ENCODE measurements at regions not wholly inside any gene's neighbourhood (a gene's known extent, or its start where the extent isn't known, plus 50 kb on each side); places are given as distances from the start of the nearest gene placed in this dataset.
"Not testable (repeated sequence)": the region's sequence is repeated elsewhere in the genome, so short reads cannot be mapped to it uniquely, and the experiment has no call there.

- H3K27me3 ChIP-seq (ENCODE audit: control insufficient read depth, insufficient read depth, low read length); H3K4me1 ChIP-seq (ENCODE audit: control insufficient read depth, insufficient read depth, low read length); H3K9ac ChIP-seq (ENCODE audit: low read length); H3K4me3 ChIP-seq (ENCODE audit: low read depth, low read length); H3K36me3 ChIP-seq (ENCODE audit: control insufficient read depth, insufficient read depth, low read length); H3K27ac ChIP-seq (ENCODE audit: low read depth, low read length); H3K9me3 ChIP-seq (ENCODE audit: control insufficient read depth, insufficient read depth, low read depth, low read length): not testable (repeated sequence)
Observed at GRCh38 chr2:95654897-95655296, 63.1 kb downstream of the TRIM43 start.

GRCh38 chr2:95656553-95656952 lies 64.8 kb downstream of the TRIM43 start:
- H3K4me1 ChIP-seq (ENCODE audit: control insufficient read depth, insufficient read depth, low read length); H3K9ac ChIP-seq (ENCODE audit: low read length); H3K9me3 ChIP-seq (ENCODE audit: control insufficient read depth, insufficient read depth, low read depth, low read length); H3K27me3 ChIP-seq (ENCODE audit: control insufficient read depth, insufficient read depth, low read length); H3K27ac ChIP-seq (ENCODE audit: low read depth, low read length); H3K36me3 ChIP-seq (ENCODE audit: control insufficient read depth, insufficient read depth, low read length); H3K4me3 ChIP-seq (ENCODE audit: low read depth, low read length): not testable (repeated sequence)

GRCh38 chr2:95657937-95658336 lies 66.1 kb downstream of the TRIM43 start:
- H3K9ac ChIP-seq (ENCODE audit: low read length); H3K4me1 ChIP-seq (ENCODE audit: control insufficient read depth, insufficient read depth, low read length); H3K27me3 ChIP-seq (ENCODE audit: control insufficient read depth, insufficient read depth, low read length); H3K27ac ChIP-seq (ENCODE audit: low read depth, low read length); H3K9me3 ChIP-seq (ENCODE audit: control insufficient read depth, insufficient read depth, low read depth, low read length); H3K36me3 ChIP-seq (ENCODE audit: control insufficient read depth, insufficient read depth, low read length); H3K4me3 ChIP-seq (ENCODE audit: low read depth, low read length): not testable (repeated sequence)

- not testable (repeated sequence) for H3K27ac ChIP-seq (ENCODE audit: low read depth, low read length); H3K9ac ChIP-seq (ENCODE audit: low read length); H3K4me1 ChIP-seq (ENCODE audit: control insufficient read depth, insufficient read depth, low read length); H3K27me3 ChIP-seq (ENCODE audit: control insufficient read depth, insufficient read depth, low read length); H3K36me3 ChIP-seq (ENCODE audit: control insufficient read depth, insufficient read depth, low read length); H3K4me3 ChIP-seq (ENCODE audit: low read depth, low read length); H3K9me3 ChIP-seq (ENCODE audit: control insufficient read depth, insufficient read depth, low read depth, low read length)
Observed at GRCh38 chr2:95660766-95661562, 69.2 kb downstream of the TRIM43 start.

GRCh38 chr2:95663471-95664441 lies 72.0 kb downstream of the TRIM43 start:
- not testable (repeated sequence) for H3K4me3 ChIP-seq (ENCODE audit: low read depth, low read length)

GRCh38 chr2:95666636-95667035 lies 74.8 kb downstream of the TRIM43 start:
- not testable (repeated sequence) for H3K9ac ChIP-seq (ENCODE audit: low read length); H3K4me1 ChIP-seq (ENCODE audit: control insufficient read depth, insufficient read depth, low read length); H3K27me3 ChIP-seq (ENCODE audit: control insufficient read depth, insufficient read depth, low read length); H3K27ac ChIP-seq (ENCODE audit: low read depth, low read length); H3K9me3 ChIP-seq (ENCODE audit: control insufficient read depth, insufficient read depth, low read depth, low read length); H3K4me3 ChIP-seq (ENCODE audit: low read depth, low read length); H3K36me3 ChIP-seq (ENCODE audit: control insufficient read depth, insufficient read depth, low read length)

More at GRCh38 chr2:95663471-95664441, 72.0 kb downstream of the TRIM43 start:
- H3K4me1 ChIP-seq (ENCODE audit: control insufficient read depth, insufficient read depth, low read length); H3K36me3 ChIP-seq (ENCODE audit: control insufficient read depth, insufficient read depth, low read length); H3K9ac ChIP-seq (ENCODE audit: low read length); H3K27ac ChIP-seq (ENCODE audit: low read depth, low read length); H3K27me3 ChIP-seq (ENCODE audit: control insufficient read depth, insufficient read depth, low read length); H3K9me3 ChIP-seq (ENCODE audit: control insufficient read depth, insufficient read depth, low read depth, low read length): not testable (repeated sequence)

- H3K4me3 ChIP-seq (ENCODE audit: low read depth, low read length): no peak overlapping the region
- no peaks in the 10 kb centered on the region for H3K4me1 ChIP-seq (ENCODE audit: control insufficient read depth, insufficient read depth, low read length)
- no peak overlapping the region for H3K27ac ChIP-seq (ENCODE audit: low read depth, low read length)
- H3K9me3 ChIP-seq (ENCODE audit: control insufficient read depth, insufficient read depth, low read depth, low read length): no peaks in the 10 kb centered on the region
- H3K36me3 ChIP-seq (ENCODE audit: control insufficient read depth, insufficient read depth, low read length): no peaks in the 10 kb centered on the region
- H3K27me3 ChIP-seq (ENCODE audit: control insufficient read depth, insufficient read depth, low read length): peaks cover 5% of the 10 kb centered on the region; the same call in 1 of the 2 replicates
- H3K9ac ChIP-seq (ENCODE audit: low read length): no peak overlapping the region
Observed at GRCh38 chr2:95667480-95667879, 75.7 kb downstream of the TRIM43 start.

- H3K27ac ChIP-seq (ENCODE audit: low read depth, low read length); H3K9me3 ChIP-seq (ENCODE audit: control insufficient read depth, insufficient read depth, low read depth, low read length); H3K36me3 ChIP-seq (ENCODE audit: control insufficient read depth, insufficient read depth, low read length); H3K27me3 ChIP-seq (ENCODE audit: control insufficient read depth, insufficient read depth, low read length); H3K9ac ChIP-seq (ENCODE audit: low read length); H3K4me1 ChIP-seq (ENCODE audit: control insufficient read depth, insufficient read depth, low read length); H3K4me3 ChIP-seq (ENCODE audit: low read depth, low read length): not testable (repeated sequence)
Observed at GRCh38 chr2:95668934-95669333, 77.1 kb downstream of the TRIM43 start.

- peaks cover 7% of the 10 kb centered on the region for H3K27me3 ChIP-seq (ENCODE audit: control insufficient read depth, insufficient read depth, low read length)
- no peak overlapping the region for H3K4me3 ChIP-seq (ENCODE audit: low read depth, low read length)
- no peaks in the 10 kb centered on the region for H3K4me1 ChIP-seq (ENCODE audit: control insufficient read depth, insufficient read depth, low read length)
- no peaks in the 10 kb centered on the region for H3K9me3 ChIP-seq (ENCODE audit: control insufficient read depth, insufficient read depth, low read depth, low read length)
- no peak overlapping the region for H3K27ac ChIP-seq (ENCODE audit: low read depth, low read length)
- H3K36me3 ChIP-seq (ENCODE audit: control insufficient read depth, insufficient read depth, low read length): no peaks in the 10 kb centered on the region
- H3K9ac ChIP-seq (ENCODE audit: low read length): no peak overlapping the region
Observed at GRCh38 chr2:95669441-95669991, 77.7 kb downstream of the TRIM43 start.

GRCh38 chr2:95670167-95670566 lies 78.4 kb downstream of the TRIM43 start:
- Histone ChIP-seq H3K4me1 (ENCODE audit: control insufficient read depth, insufficient read depth, low read length) (no peaks in the 10 kb centered on the region), H3K27ac (ENCODE audit: low read depth, low read length) (no peak overlapping the region)

GRCh38 chr2:95670686-95671085 lies 78.9 kb downstream of the TRIM43 start:
- H3K27ac ChIP-seq (ENCODE audit: low read depth, low read length): no peak overlapping the region
- H3K27me3 ChIP-seq (ENCODE audit: control insufficient read depth, insufficient read depth, low read length): peaks cover 18% of the 10 kb centered on the region
- no peaks in the 10 kb centered on the region for H3K4me1 ChIP-seq (ENCODE audit: control insufficient read depth, insufficient read depth, low read length)
- no peak overlapping the region for H3K4me3 ChIP-seq (ENCODE audit: low read depth, low read length)
- H3K36me3 ChIP-seq (ENCODE audit: control insufficient read depth, insufficient read depth, low read length): no peaks in the 10 kb centered on the region
- H3K9me3 ChIP-seq (ENCODE audit: control insufficient read depth, insufficient read depth, low read depth, low read length): no peaks in the 10 kb centered on the region
- H3K9ac ChIP-seq (ENCODE audit: low read length): no peak overlapping the region

More at GRCh38 chr2:95670167-95670566, 78.4 kb downstream of the TRIM43 start:
- H3K27me3 ChIP-seq (ENCODE audit: control insufficient read depth, insufficient read depth, low read length): peaks cover 13% of the 10 kb centered on the region
- no peaks in the 10 kb centered on the region for H3K9me3 ChIP-seq (ENCODE audit: control insufficient read depth, insufficient read depth, low read depth, low read length)
- no peaks in the 10 kb centered on the region for H3K36me3 ChIP-seq (ENCODE audit: control insufficient read depth, insufficient read depth, low read length)
- H3K4me3 ChIP-seq (ENCODE audit: low read depth, low read length): no peak overlapping the region
- no peak overlapping the region for H3K9ac ChIP-seq (ENCODE audit: low read length)
